Mucosa of stomach (tissue), 1 donor: ENCODE measurements at regions not wholly inside any gene's neighbourhood (a gene's known extent, or its start where the extent isn't known, plus 50 kb on each side); places are given as distances from the start of the nearest gene placed in this dataset.
"Not testable (repeated sequence)": the region's sequence is repeated elsewhere in the genome, so short reads cannot be mapped to it uniquely, and the experiment has no call there.

ENCODE experiments used
- H3K27me3 ChIP-seq: one replicate; pipeline ENCODE4 v1.7.0; 2013; ENCODE audit warnings: mild to moderate bottlenecking, low read length; ENCODE audit not compliant: control insufficient read depth, insufficient read depth
- H3K36me3 ChIP-seq: one replicate; pipeline ENCODE4 v1.7.0; 2013; ENCODE audit warnings: low read length; ENCODE audit not compliant: control insufficient read depth, insufficient read depth
- H3K4me1 ChIP-seq: one replicate; pipeline ENCODE4 v1.7.0; 2013; ENCODE audit warnings: mild to moderate bottlenecking, low read length; ENCODE audit not compliant: control insufficient read depth, insufficient read depth
- H3K4me3 ChIP-seq: one replicate; pipeline ENCODE4 v1.7.0; 2013; ENCODE audit warnings: low read length
- H3K9ac ChIP-seq: one replicate; pipeline ENCODE4 v1.7.0; 2013; ENCODE audit warnings: mild to moderate bottlenecking, low read length, moderate library complexity
- H3K9me3 ChIP-seq: one replicate; pipeline ENCODE4 v1.7.0; 2013; ENCODE audit warnings: mild to moderate bottlenecking, low read length, moderate library complexity; ENCODE audit not compliant: control insufficient read depth
- donor health status: Pancreatic carcinoma.

DNA sequence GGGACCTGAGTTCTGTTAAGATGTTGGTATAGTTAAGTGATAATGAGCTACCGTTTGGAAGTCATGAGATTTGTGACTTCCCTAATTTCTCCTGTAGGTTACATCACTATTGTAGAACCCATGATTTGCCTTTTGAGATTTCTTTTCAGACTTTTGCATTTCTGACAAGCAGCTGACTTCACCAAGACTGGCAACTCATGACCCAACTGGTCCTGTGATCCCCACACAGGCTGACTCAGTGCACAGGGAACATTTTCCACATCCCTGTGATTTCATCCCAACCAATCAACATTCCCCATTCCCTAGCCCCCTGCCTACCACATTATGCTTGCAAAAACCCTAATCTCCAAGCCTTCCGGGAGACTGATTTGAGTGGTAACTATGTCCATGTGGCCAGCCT, 242.1 kb upstream of the PDZRN3 start:
- no peaks in the 10 kb centered on the region for H3K36me3 ChIP-seq
- H3K9ac ChIP-seq = no peak overlapping the region
- no peaks in the 10 kb centered on the region for H3K9me3 ChIP-seq
- no peaks in the 10 kb centered on the region for H3K4me1 ChIP-seq
- no peaks in the 10 kb centered on the region for H3K27me3 ChIP-seq
- no peak overlapping the region for H3K4me3 ChIP-seq

DNA sequence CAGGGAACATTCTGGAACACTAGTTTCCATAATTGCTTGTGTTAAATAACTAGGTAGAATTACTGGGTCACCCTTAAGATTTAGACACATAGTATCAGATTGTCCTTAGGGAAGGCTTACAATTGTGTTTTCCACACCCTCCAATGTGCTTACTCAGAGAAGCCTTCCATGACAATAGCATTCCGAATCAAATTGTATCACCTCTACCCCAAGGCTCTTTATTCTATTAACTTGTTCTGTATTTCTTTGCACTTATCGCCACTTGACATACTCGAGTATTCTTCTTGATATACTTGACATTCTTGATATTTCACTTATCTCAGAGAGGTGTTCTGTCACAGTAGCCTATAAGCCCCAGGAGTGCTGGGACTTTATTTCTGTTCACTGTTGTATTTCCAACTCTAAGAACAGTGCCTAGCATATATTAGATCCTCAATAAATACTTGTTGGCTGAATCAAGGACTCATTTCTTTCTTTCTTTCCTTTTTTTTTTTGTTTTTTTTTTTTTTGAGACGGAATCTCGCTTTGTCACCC, 238.9 kb upstream of the PDZRN3 start:
- Histone ChIP-seq H3K4me3 (no peak overlapping the region), H3K9ac (no peak overlapping the region), H3K27me3 (no peaks in the 10 kb centered on the region), H3K4me1 (no peaks in the 10 kb centered on the region), H3K9me3 (no peaks in the 10 kb centered on the region), H3K36me3 (no peaks in the 10 kb centered on the region)

DNA sequence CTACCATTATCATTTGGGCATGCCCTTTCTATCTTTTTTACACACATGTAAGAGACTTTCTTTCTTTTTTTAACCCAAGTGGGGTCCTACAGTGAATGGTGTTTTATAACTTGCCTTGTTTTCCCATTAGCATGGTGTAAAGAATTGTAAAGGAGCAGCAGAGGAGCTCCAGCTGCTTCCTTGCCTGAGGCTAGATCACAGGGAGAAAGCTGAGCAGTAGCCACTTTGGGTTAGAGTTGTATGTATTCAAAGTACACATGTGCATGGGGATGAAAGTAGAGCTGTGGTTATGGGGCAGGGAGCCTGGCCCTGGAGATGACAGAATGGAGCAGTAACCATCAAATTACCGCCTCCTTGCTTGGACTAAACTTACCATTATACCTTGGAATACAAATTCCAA, 231.1 kb upstream of the PDZRN3 start:
- Histone ChIP-seq H3K4me1 (no peaks in the 10 kb centered on the region), H3K9ac (no peak overlapping the region), H3K4me3 (no peak overlapping the region), H3K36me3 (no peaks in the 10 kb centered on the region), H3K9me3 (no peaks in the 10 kb centered on the region), H3K27me3 (no peaks in the 10 kb centered on the region)

DNA sequence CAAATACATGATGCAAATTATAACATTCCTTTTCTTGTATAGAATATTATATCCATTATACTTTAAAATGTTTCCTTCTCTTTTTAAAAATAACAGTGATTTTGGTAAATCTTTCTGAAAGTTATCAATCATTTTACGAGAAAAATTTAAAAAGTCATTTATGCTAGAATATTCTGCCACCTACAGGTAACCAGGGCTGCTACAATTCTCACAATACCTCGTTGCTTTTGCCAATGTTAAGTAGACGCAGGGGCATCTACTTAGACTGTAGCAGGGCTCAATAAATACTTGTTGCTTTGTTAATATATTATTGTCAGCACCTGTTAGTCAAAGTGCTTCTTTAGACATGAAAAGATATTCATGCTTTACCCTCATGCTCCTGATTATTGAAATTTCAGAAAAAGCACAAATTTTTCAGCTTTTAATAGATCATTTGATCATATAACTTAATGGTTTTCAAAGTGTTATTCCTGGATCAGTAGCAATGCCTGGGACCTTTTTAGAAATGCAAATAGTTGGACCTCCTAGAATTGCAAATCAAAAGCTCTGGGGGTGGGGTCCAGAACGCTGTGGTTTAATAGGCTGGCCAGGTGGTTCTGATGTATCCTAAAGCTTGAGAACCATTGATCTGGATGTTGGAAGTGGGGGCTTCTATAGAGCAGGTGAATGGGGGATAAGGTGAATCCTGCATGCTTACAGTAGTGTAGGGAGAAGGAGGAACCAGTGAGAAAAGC, 223.6 kb upstream of the PDZRN3 start:
- H3K9me3 ChIP-seq = no peaks in the 10 kb centered on the region
- H3K36me3 ChIP-seq = no peaks in the 10 kb centered on the region
- no peak overlapping the region for H3K4me3 ChIP-seq
- H3K27me3 ChIP-seq = no peaks in the 10 kb centered on the region
- no peaks in the 10 kb centered on the region for H3K4me1 ChIP-seq
- H3K9ac ChIP-seq = no peak overlapping the region

DNA sequence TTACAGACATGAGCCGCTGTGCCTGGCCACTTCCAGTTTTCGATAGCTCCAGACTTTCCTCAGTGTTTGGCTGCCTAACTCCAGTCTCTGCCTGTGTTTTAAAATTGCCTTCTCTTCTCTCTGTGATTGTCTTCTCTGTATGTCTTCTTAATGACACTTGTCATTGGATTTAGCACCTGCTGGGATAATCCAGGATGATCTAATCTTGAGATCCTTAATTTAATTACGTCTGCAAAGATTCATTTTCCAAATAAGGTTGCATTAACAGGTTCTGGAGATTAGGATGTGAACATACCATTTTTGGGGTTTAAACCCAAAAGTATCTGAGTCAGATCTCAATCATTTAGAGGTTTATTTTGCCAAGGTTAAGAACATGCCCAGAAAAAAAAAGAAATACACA, 222.2 kb upstream of the PDZRN3 start:
- Histone ChIP-seq H3K27me3 (no peaks in the 10 kb centered on the region), H3K4me3 (no peak overlapping the region), H3K9me3 (no peaks in the 10 kb centered on the region), H3K9ac (no peak overlapping the region), H3K4me1 (no peaks in the 10 kb centered on the region), H3K36me3 (no peaks in the 10 kb centered on the region)

DNA sequence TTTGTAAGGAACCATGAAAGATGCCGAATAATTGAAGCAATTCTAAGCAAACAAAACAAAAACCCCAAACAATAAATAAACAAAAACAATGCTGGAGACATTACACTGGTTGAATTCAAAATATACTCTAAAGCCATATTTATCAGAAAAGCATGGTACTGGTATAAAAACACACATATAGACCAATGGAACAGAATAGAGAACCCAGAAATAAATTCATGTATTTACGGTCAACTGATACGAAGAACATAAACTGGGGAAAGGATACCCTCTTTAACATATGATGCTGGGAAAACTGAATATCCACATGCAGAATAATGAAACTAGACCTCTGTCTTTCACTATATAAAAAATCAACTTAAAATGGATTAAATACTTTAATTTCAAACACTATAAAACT, 214.3 kb upstream of the PDZRN3 start:
- Histone ChIP-seq H3K4me1 (no peaks in the 10 kb centered on the region), H3K36me3 (no peaks in the 10 kb centered on the region), H3K9me3 (no peaks in the 10 kb centered on the region), H3K27me3 (no peaks in the 10 kb centered on the region), H3K9ac (no peak overlapping the region), H3K4me3 (no peak overlapping the region)

DNA sequence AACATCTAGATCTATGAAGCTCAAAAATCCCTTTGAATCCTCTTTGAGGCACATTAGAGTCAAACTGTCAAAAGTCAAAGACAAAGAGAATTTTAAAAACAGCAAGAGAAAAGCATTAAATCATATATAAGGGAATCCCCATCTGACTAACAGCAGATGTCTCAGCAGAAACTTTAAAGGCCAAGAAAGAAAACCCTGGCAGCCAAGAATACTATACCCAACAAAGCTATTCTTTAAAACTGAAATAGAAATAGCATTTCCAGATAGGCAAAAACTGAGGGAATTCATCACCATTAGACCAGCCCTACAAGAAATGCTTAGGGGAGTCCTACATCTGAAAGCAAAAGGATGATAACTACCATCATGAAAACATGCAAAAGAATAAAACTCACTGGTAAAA, 211.2 kb upstream of the PDZRN3 start:
- no peaks in the 10 kb centered on the region for H3K9me3 ChIP-seq
- H3K4me1 ChIP-seq = no peaks in the 10 kb centered on the region
- H3K9ac ChIP-seq = no peak overlapping the region
- no peak overlapping the region for H3K4me3 ChIP-seq
- H3K27me3 ChIP-seq = no peaks in the 10 kb centered on the region
- no peaks in the 10 kb centered on the region for H3K36me3 ChIP-seq

DNA sequence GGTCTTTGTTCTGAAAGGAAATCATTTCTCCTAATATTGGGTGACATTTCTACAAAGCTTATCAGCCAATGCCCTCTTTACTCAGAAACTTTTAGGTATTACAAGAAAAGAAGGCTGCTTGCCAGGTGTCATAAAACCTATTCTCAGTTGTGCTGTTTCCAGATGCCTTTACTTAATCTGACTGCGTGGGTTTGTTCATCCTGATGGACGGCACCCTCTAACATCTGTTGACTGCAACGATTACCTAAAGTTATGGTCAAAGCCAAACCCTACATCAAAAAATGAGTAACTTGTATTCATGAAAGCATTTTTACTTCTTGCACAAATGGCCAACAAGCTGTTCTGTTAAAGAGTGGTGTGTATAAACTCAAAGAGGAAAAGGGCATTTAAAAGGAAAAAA, 207.7 kb upstream of the PDZRN3 start:
- Histone ChIP-seq H3K4me3 (no peak overlapping the region), H3K4me1 (peaks cover 11% of the 10 kb centered on the region), H3K36me3 (no peaks in the 10 kb centered on the region), H3K9ac (no peak overlapping the region), H3K27me3 (no peaks in the 10 kb centered on the region), H3K9me3 (no peaks in the 10 kb centered on the region)

DNA sequence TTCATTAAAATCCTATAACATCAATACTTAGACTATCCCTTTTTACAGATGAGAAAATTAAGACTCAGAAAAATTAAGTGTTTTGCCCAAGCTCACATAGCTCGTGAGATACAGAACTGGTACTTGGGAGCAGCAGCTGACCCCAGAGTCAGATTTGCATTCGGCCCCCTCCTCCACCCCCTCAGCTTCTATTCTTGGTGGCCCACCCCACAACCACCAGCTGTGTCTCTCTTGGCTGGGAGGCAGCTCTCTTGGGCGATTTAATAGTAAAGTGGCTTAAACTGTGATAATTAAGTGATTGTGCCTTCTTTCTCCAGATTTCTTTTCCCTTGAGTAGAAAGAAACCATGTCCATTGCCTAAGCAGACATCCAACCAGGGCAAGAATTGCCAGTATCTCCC, 203.6 kb upstream of the PDZRN3 start:
- Histone ChIP-seq H3K27me3 (no peaks in the 10 kb centered on the region), H3K4me3 (no peak overlapping the region), H3K9ac (no peak overlapping the region), H3K9me3 (no peaks in the 10 kb centered on the region), H3K4me1 (peaks cover 17% of the 10 kb centered on the region), H3K36me3 (no peaks in the 10 kb centered on the region)

DNA sequence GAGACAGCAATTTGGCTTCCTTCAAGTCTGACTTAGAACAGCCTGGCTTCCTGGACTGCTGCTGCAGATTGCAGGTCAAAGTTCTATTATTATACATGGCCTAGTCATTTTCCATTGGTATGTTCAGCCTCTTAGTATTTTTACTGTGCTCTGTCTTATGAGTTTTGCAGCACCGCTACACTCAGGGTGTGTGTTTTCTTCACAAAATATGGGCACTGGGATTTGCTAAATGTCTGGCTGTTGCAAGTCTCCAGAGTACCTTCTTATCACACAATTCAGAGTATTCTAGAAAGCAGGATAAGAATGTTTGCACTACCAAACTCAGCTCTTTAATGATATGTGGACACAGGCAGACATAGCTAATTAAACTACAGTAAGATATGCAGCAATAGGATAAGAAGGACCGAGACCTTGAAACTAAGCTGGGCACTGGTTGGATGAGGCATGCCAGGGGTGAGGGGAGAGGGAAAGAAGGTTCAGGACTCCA, 203.0 kb upstream of the PDZRN3 start:
- H3K4me1 ChIP-seq = peaks cover 17% of the 10 kb centered on the region
- no peak overlapping the region for H3K4me3 ChIP-seq
- H3K9ac ChIP-seq = no peak overlapping the region
- no peaks in the 10 kb centered on the region for H3K36me3 ChIP-seq
- H3K9me3 ChIP-seq = no peaks in the 10 kb centered on the region
- H3K27me3 ChIP-seq = no peaks in the 10 kb centered on the region

DNA sequence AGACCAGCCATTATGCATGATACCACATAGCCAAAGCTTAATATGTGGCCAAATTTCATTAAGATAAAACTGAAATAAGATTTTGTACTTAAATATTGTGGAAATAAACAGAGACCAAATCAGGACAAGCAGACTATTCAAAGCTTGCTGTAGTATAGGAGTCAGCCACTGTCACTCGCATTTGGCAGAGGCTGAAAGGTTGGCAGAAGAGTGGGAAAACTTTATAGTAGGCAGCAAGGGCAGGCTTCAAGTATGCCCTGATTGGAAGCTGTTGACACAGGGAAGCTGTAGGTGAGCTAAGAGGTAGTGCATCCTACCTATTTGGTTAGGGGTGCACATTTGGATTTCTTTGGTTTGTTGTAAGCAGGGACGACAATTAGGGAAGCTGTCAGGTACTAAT, 202.5 kb upstream of the PDZRN3 start:
- no peaks in the 10 kb centered on the region for H3K36me3 ChIP-seq
- H3K9ac ChIP-seq = no peak overlapping the region
- no peaks in the 10 kb centered on the region for H3K27me3 ChIP-seq
- no peak overlapping the region for H3K4me3 ChIP-seq
- no peaks in the 10 kb centered on the region for H3K9me3 ChIP-seq
- peaks cover 17% of the 10 kb centered on the region for H3K4me1 ChIP-seq

DNA sequence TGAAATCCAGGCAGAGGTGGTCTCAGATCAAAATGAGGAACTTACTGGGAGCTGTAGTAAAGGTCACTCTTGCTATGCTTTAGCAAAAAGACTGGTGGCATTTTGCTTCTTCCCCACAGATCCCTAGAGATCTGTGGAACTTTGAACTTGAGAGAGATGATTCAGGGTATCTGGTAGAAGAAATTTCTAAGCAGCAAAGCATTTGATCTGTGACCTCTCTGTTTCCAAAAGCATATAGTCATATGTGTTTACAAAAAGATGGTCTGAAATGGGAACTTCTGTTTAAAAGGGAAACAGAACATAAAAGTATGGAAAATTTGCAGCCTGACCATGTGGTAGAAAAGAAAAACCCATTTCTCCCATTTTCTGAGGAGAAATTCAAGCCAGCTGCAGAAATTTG, 196.2 kb upstream of the PDZRN3 start:
- H3K4me1 ChIP-seq, H3K4me3 ChIP-seq, H3K9ac ChIP-seq, H3K27me3 ChIP-seq, H3K36me3 ChIP-seq, H3K9me3 ChIP-seq: not testable (repeated sequence)

DNA sequence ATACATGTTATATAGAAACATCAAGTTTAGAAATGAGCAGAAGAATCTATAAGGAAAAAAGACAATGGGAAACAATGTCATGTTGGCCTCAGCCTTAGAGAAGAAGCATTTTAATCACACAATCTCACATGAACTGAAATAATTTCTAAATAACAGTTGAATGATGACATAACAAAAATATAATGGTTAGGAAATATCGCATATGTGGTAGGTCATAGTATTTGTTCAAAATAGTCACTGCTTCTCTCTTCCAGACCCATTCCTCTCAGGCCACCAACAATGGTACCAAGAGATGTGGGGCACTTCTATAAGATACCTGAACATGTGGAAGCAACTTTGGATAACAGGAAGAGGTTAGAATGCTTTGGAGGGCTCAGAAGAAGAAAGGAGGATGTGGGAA, 195.7 kb upstream of the PDZRN3 start:
- H3K4me1 ChIP-seq = no peaks in the 10 kb centered on the region
- no peak overlapping the region for H3K9ac ChIP-seq
- H3K27me3 ChIP-seq = no peaks in the 10 kb centered on the region
- no peak overlapping the region for H3K4me3 ChIP-seq
- H3K36me3 ChIP-seq = no peaks in the 10 kb centered on the region
- no peaks in the 10 kb centered on the region for H3K9me3 ChIP-seq
